ENCODE measurements at regions not wholly inside any gene's neighbourhood (a gene's known extent, or its start where the extent isn't known, plus 50 kb on each side); places are given as distances from the start of the nearest gene placed in this dataset.

- TF ChIP-seq CTCF (IDR thresholded peaks at IDR 0.05) (no peak), EP300 (IDR thresholded peaks at IDR 0.05) (no peak), POLR2AphosphoS5 (IDR thresholded peaks at IDR 0.05) (no peak), POLR2A (IDR thresholded peaks at IDR 0.05) (no peak)
Measured at GRCh38 chr1:239458144-239458500, 71.8 kb downstream of the CHRM3 start.

Measured in suprapubic skin (tissue), 4 donors.